Endothelial cell of umbilical vein (primary cell): ENCODE measurements at regions not wholly inside any gene's neighbourhood (a gene's known extent, or its start where the extent isn't known, plus 50 kb on each side); places are given as distances from the start of the nearest gene placed in this dataset.

Experiments
- BruUV-seq: library from RNA; stranded (reverse); fragments of 400-500 nt; replicated peaks from 2 replicates; lab custom pipeline; 2021; lab: Mats Ljungman, UMichigan
- CTCF ChIA-PET: fragments of 300-600, 350-600 bp; sonication (Branson Sonifier 250); formaldehyde crosslinking; loops from one replicate; lab custom pipeline; 2021; ENCODE audit warnings: antibody characterized with exemption, inconsistent platforms; lab: Charles Lee
- POLR2A ChIA-PET: fragments of 300-600, 350-600 bp; sonication (Branson Sonifier 250); formaldehyde crosslinking; loops from one replicate; lab custom pipeline; 2021; ENCODE audit warnings: antibody characterized with exemption, inconsistent platforms; lab: Charles Lee
- DNase-seq: peaks from one replicate; pipeline ENCODE4 v3.0.0-alpha.2; 2011; ENCODE audit warnings: low read depth, low spot score
- FAIRE-seq: peaks from 2 replicates; lab custom pipeline; 2011; peaks lifted over from hg19 to GRCh38; lab: Jason Lieb, UNC
- H2AFZ ChIP-seq: 2 replicates; pipeline ENCODE4 v1.6.0; 2012; ENCODE audit warnings: low read depth, low read length, control low read depth, inconsistent platforms
- H3K27ac ChIP-seq: 2 replicates; pipeline ENCODE4 v1.5.1; 2011; ENCODE audit warnings: low read depth, mild to moderate bottlenecking, control low read depth, low read length, moderate library complexity; ENCODE audit not compliant: insufficient read depth
- H3K27me3 ChIP-seq, 2 experiments: 2 replicates each; pipeline versions ENCODE4 v1.6.0 to v1.6.1; 2011; ENCODE audit warnings: low read length in 2 of 2, mixed read lengths in 1 of 2; ENCODE audit not compliant: control insufficient read depth in 2 of 2, insufficient read depth in 2 of 2
- H3K36me3 ChIP-seq, 2 experiments: 2 replicates in 1 of 2; 3 replicates in 1 of 2; pipeline ENCODE4 v1.5.1; 2011; ENCODE audit warnings: low read length in 2 of 2, mild to moderate bottlenecking in 1 of 2, moderate library complexity in 1 of 2; ENCODE audit not compliant: control insufficient read depth in 2 of 2, insufficient read depth in 2 of 2; ENCODE audit errors: extremely low read depth in 1 of 2
- H3K4me1 ChIP-seq: 3 replicates; pipeline ENCODE4 v1.5.1; 2011; ENCODE audit warnings: mild to moderate bottlenecking, low read length; ENCODE audit not compliant: control insufficient read depth, insufficient read depth; ENCODE audit errors: extremely low read depth
- H3K4me2 ChIP-seq: 2 replicates; pipeline ENCODE4 v1.6.1; 2011; ENCODE audit warnings: low read length, control low read depth, mixed read lengths; ENCODE audit not compliant: insufficient read depth
- H3K4me3 ChIP-seq, 3 experiments: fragments of 200-600 bp in 1 of 3; sonication (generic), shearing (Covaris generic) in 1 of 3; replicated peaks in 1 of 3; 2 replicates each; pipeline ENCODE4 v1.5.1; 2011 to 2016; ENCODE audit warnings: control low read depth in 3 of 3, low read length in 3 of 3, mild to moderate bottlenecking in 2 of 3, inconsistent platforms in 1 of 3, low read depth in 1 of 3, moderate library complexity in 1 of 3; ENCODE audit not compliant: insufficient read depth in 1 of 3
- H3K79me2 ChIP-seq: 2 replicates; pipeline ENCODE4 v1.6.0; 2012; ENCODE audit warnings: low read length, inconsistent platforms; ENCODE audit not compliant: control insufficient read depth, insufficient read depth
- H3K9ac ChIP-seq: replicated peaks from 2 replicates; pipeline ENCODE3; 2011; ENCODE audit warnings: low read length, control low read depth; ENCODE audit not compliant: insufficient read depth; ENCODE audit errors: extremely low read depth
- H3K9me1 ChIP-seq: replicated peaks from 3 replicates; pipeline ENCODE4 v1.6.0; 2011; ENCODE audit warnings: mild to moderate bottlenecking, low read length; ENCODE audit not compliant: control insufficient read depth, insufficient read depth; ENCODE audit errors: extremely low read depth
- H3K9me3 ChIP-seq: replicated peaks from 2 replicates; pipeline ENCODE4 v1.5.1; 2012; ENCODE audit warnings: low read length, inconsistent platforms; ENCODE audit not compliant: control insufficient read depth, insufficient read depth
- H4K20me1 ChIP-seq: replicated peaks from 2 replicates; pipeline ENCODE3; 2011; ENCODE audit warnings: mild to moderate bottlenecking, low read length; ENCODE audit not compliant: control insufficient read depth, insufficient read depth; ENCODE audit errors: extremely low read depth
- EZH2 ChIP-seq: IDR thresholded peaks from 2 replicates; pipeline ENCODE4 v1.6.1; 2012; ENCODE audit warnings: borderline replicate concordance, low read depth, mild to moderate bottlenecking, moderate library complexity, low read length, inconsistent platforms; ENCODE audit not compliant: severe bottlenecking
- FOS ChIP-seq: IDR thresholded peaks from 2 replicates; pipeline ENCODE4 v1.6.1; 2011; ENCODE audit warnings: mild to moderate bottlenecking, low read length, moderate library complexity, borderline replicate concordance; ENCODE audit not compliant: insufficient read depth
- GATA2 ChIP-seq: IDR thresholded peaks from 2 replicates; pipeline ENCODE4 v1.7.0; 2011; ENCODE audit warnings: low read depth, mild to moderate bottlenecking, moderate library complexity, mixed read lengths, low read length; ENCODE audit not compliant: insufficient read length, insufficient read depth
- JUN ChIP-seq: IDR thresholded peaks from 2 replicates; pipeline ENCODE4 v1.6.1; 2011; ENCODE audit warnings: borderline replicate concordance, low read depth; ENCODE audit not compliant: insufficient read length, insufficient read depth
- MAX ChIP-seq: IDR thresholded peaks from 2 replicates; pipeline ENCODE4 v1.6.1; 2011; ENCODE audit not compliant: insufficient read depth, insufficient read length
- MYC ChIP-seq: IDR thresholded peaks from one replicate; pipeline ENCODE4 v1.6.1; 2011; ENCODE audit warnings: mild to moderate bottlenecking, low read depth, low read length
- POLR2A ChIP-seq: IDR thresholded peaks from 2 replicates; pipeline ENCODE4 v1.6.1; 2012; ENCODE audit warnings: low read depth, mild to moderate bottlenecking, control low read depth, low read length
- POLR2AphosphoS5 ChIP-seq: IDR thresholded peaks from 2 replicates; pipeline ENCODE4 v1.6.1; 2012; ENCODE audit warnings: low read depth, mild to moderate bottlenecking, control low read depth, low read length, moderate library complexity; ENCODE audit not compliant: insufficient read depth
- dilution Hi-C: fragments of 300-500 bp; cut with MboI; formaldehyde crosslinking; loops from one replicate; pipeline ENCODE4 v1.15.0; 2019; ENCODE audit warnings: low sequenced_read_pairs; ENCODE audit not compliant: extremely low pct_ligation_motif_present
- intact Hi-C: fragments of 100-400 bp; cut with micrococcal nuclease; formaldehyde crosslinking; loops from one replicate; pipeline ENCODE4 v1.10.0; 2022
- TF ChIP-seq, protein P1 (sequence below), 2 donors: IDR thresholded peaks; 1 replicate in 1 of 2; 2 replicates in 1 of 2; pipeline ENCODE4 v1.5.1; 2011; ENCODE audit warnings: low read length in 2 of 2, mild to moderate bottlenecking in 2 of 2, moderate library complexity in 2 of 2, control low read depth in 1 of 2, inconsistent platforms in 1 of 2, low read depth in 1 of 2; ENCODE audit not compliant: insufficient read depth in 1 of 2; ENCODE audit errors: extremely low read depth in 1 of 2

- no TSS peak for BruUV-seq
- H3K9ac ChIP-seq: no peak overlapping the region
- intact Hi-C loops: no loop called here
- FAIRE-seq: no peak
- no peaks in the 10 kb centered on the region for H4K20me1 ChIP-seq
- H3K4me1 ChIP-seq: no peaks in the 10 kb centered on the region
- dilution Hi-C loops: no loop called here
- no peak for DNase-seq
- H3K9me3 ChIP-seq: no peaks in the 10 kb centered on the region
- H3K27ac ChIP-seq: no peak overlapping the region
- TF ChIP-seq, protein P1, sequence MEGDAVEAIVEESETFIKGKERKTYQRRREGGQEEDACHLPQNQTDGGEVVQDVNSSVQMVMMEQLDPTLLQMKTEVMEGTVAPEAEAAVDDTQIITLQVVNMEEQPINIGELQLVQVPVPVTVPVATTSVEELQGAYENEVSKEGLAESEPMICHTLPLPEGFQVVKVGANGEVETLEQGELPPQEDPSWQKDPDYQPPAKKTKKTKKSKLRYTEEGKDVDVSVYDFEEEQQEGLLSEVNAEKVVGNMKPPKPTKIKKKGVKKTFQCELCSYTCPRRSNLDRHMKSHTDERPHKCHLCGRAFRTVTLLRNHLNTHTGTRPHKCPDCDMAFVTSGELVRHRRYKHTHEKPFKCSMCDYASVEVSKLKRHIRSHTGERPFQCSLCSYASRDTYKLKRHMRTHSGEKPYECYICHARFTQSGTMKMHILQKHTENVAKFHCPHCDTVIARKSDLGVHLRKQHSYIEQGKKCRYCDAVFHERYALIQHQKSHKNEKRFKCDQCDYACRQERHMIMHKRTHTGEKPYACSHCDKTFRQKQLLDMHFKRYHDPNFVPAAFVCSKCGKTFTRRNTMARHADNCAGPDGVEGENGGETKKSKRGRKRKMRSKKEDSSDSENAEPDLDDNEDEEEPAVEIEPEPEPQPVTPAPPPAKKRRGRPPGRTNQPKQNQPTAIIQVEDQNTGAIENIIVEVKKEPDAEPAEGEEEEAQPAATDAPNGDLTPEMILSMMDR (IDR thresholded peaks at IDR 0.05; ENCODE audit: extremely low read depth in 1 of 2, insufficient read depth in 1 of 2, low read depth in 1 of 2, low read length in 2 of 2): no peak
- TF ChIP-seq EZH2 (no peak), POLR2A (no peak), FOS (no peak), GATA2 (no peak), MYC (no peak), JUN (no peak), MAX (no peak), POLR2AphosphoS5 (no peak)
- ChIA-PET CTCF (no interaction called here), POLR2A (no interaction called here)
- no peak overlapping the region for H3K4me3 ChIP-seq
- peaks cover 6 to 11% of the 10 kb centered on the region in 2 experiments for H3K27me3 ChIP-seq
- no peaks in the 10 kb centered on the region for H3K36me3 ChIP-seq
- no peaks in the 10 kb centered on the region for H3K79me2 ChIP-seq
- H3K9me1 ChIP-seq: no peaks in the 10 kb centered on the region
- no peak overlapping the region for H3K4me2 ChIP-seq
- H2AFZ ChIP-seq: no peak overlapping the region
These were observed 79.5 kb upstream of the RALGAPA2 start for GRCh38 chr20:20791664-20792568.
